SU-DHL-6 (cell line): ENCODE measurements at regions not wholly inside any gene's neighbourhood (a gene's known extent, or its start where the extent isn't known, plus 50 kb on each side); places are given as distances from the start of the nearest gene placed in this dataset.
"Not testable (repeated sequence)": the region's sequence is repeated elsewhere in the genome, so short reads cannot be mapped to it uniquely, and the experiment has no call there.

Experiments used
- H2AFZ ChIP-seq: fragments of 200-600 bp; sonication (generic); 2 replicates; pipeline ENCODE4 v1.6.1; 2014; ENCODE audit warnings: low read depth, mild to moderate bottlenecking, moderate library complexity, mixed read lengths, antibody characterized with exemption, low read length; ENCODE audit not compliant: severe bottlenecking
- H3F3A ChIP-seq: fragments of 200-600 bp; shearing (Covaris generic); 2 replicates; pipeline ENCODE4 v1.6.0; 2016; ENCODE audit warnings: antibody characterized with exemption, mild to moderate bottlenecking; ENCODE audit not compliant: insufficient read depth
- H3K27ac ChIP-seq: fragments of 200-600 bp; sonication (generic); 2 replicates; pipeline ENCODE4 v1.5.1; 2016; ENCODE audit warnings: low read depth, mild to moderate bottlenecking, low read length, moderate library complexity, mixed read lengths
- H3K27me3 ChIP-seq: fragments of 200-600 bp; sonication (generic), shearing (Covaris generic); 2 replicates; pipeline ENCODE4 v1.6.0; 2014; ENCODE audit warnings: mild to moderate bottlenecking, low read length
- H3K36me3 ChIP-seq: fragments of 200-600 bp; sonication (generic); 2 replicates; pipeline ENCODE4 v1.6.1; 2014; ENCODE audit warnings: mild to moderate bottlenecking, low read length, mixed read lengths
- H3K4me2 ChIP-seq: fragments of 300-600, 200-600 bp; shearing (Covaris generic), sonication (generic); 2 replicates; pipeline ENCODE4 v1.6.0; 2014; ENCODE audit warnings: low read length, low read depth, mild to moderate bottlenecking; ENCODE audit not compliant: poor library complexity, severe bottlenecking
- H3K4me3 ChIP-seq: fragments of 200-600 bp; sonication (generic); 2 replicates; pipeline ENCODE4 v1.5.1; 2014; ENCODE audit warnings: antibody characterized with exemption, low read length, mild to moderate bottlenecking, mixed read lengths; ENCODE audit not compliant: insufficient read depth, poor library complexity, severe bottlenecking
- H3K79me2 ChIP-seq: fragments of 200-600 bp; sonication (generic); 2 replicates; pipeline ENCODE4 v1.6.1; 2014; ENCODE audit warnings: mild to moderate bottlenecking, low read length, moderate library complexity; ENCODE audit not compliant: insufficient read depth
- H3K9ac ChIP-seq: fragments of 200-600 bp; sonication (generic); 2 replicates; pipeline ENCODE4 v1.7.0; 2014; ENCODE audit warnings: mild to moderate bottlenecking, low read length
- H3K9me2 ChIP-seq: fragments of 200-600 bp; sonication (generic); replicated peaks from 2 replicates; pipeline ENCODE4 v1.6.1; 2014; ENCODE audit warnings: low read length; ENCODE audit not compliant: insufficient read depth
- H3K9me3 ChIP-seq: fragments of 200-600 bp; sonication (generic); 2 replicates; pipeline ENCODE4 v1.6.1; 2014; ENCODE audit warnings: low read length, mixed read lengths; ENCODE audit not compliant: insufficient read depth
- H4K20me1 ChIP-seq: fragments of 200-600 bp; sonication (generic); 2 replicates; pipeline ENCODE4 v1.6.1; 2014; ENCODE audit warnings: low read depth, mild to moderate bottlenecking, antibody characterized with exemption, low read length, moderate library complexity, mixed read lengths
- CTCF ChIP-seq: fragments of 200-600 bp; sonication (generic); IDR thresholded peaks from one replicate; pipeline ENCODE4 v1.5.1; 2017; ENCODE audit warnings: antibody characterized with exemption, mild to moderate bottlenecking, low read length, moderate library complexity; ENCODE audit not compliant: insufficient read depth, poor library complexity, severe bottlenecking
- EZH2phosphoT487 ChIP-seq: fragments of 200-600 bp; sonication (generic), shearing (Covaris generic); conservative IDR thresholded peaks from 2 replicates; pipeline ENCODE4 v1.6.1; 2018; ENCODE audit warnings: mild to moderate bottlenecking, antibody characterized with exemption, low read length, moderate library complexity, mixed read lengths

GRCh38 chr18:25534401-25534800 is 182.4 kb upstream of the ZNF521 start:
- Histone ChIP-seq H3K4me3 (no peak overlapping the region), H3K79me2 (no peaks in the 10 kb centered on the region), H2AFZ (no peak overlapping the region), H3K4me2 (no peak overlapping the region), H3K27ac (no peak overlapping the region), H3K9me2 (no peaks in the 10 kb centered on the region), H3K9ac (no peak overlapping the region), H3K9me3 (no peaks in the 10 kb centered on the region), H3K36me3 (no peaks in the 10 kb centered on the region), H4K20me1 (no peaks in the 10 kb centered on the region), H3K27me3 (no peaks in the 10 kb centered on the region), H3F3A (no peaks in the 10 kb centered on the region)
- TF ChIP-seq EZH2phosphoT487 (no peak), CTCF (no peak)

- TF ChIP-seq EZH2phosphoT487 = no peak
- Histone ChIP-seq H3K4me3 (no peak overlapping the region), H3K9me3 (no peaks in the 10 kb centered on the region), H3K36me3 (no peaks in the 10 kb centered on the region; the same call in 1 of the 2 replicates), H3K27ac (no peak overlapping the region; the same call in 1 of the 2 replicates), H4K20me1 (no peaks in the 10 kb centered on the region), H3K79me2 (no peaks in the 10 kb centered on the region), H3K4me2 (no peak overlapping the region), H3K9me2 (no peaks in the 10 kb centered on the region), H2AFZ (no peak overlapping the region), H3K27me3 (no peaks in the 10 kb centered on the region), H3K9ac (no peak overlapping the region), H3F3A (no peaks in the 10 kb centered on the region)
Observed at GRCh38 chr18:25533218-25533617, 181.3 kb upstream of the ZNF521 start.

- Histone ChIP-seq H3K27ac (no peak overlapping the region), H3K9ac (no peak overlapping the region), H3K79me2 (no peaks in the 10 kb centered on the region), H3K9me2 (no peaks in the 10 kb centered on the region), H3F3A (no peaks in the 10 kb centered on the region), H3K4me3 (no peak overlapping the region), H3K27me3 (no peaks in the 10 kb centered on the region), H4K20me1 (no peaks in the 10 kb centered on the region), H3K9me3 (no peaks in the 10 kb centered on the region), H2AFZ (no peak overlapping the region), H3K4me2 (no peak overlapping the region), H3K36me3 (no peaks in the 10 kb centered on the region; the same call in 1 of the 2 replicates)
- TF ChIP-seq EZH2phosphoT487 (no peak), CTCF (no peak)
Observed at GRCh38 chr18:25531207-25531606, 179.2 kb upstream of the ZNF521 start.

GRCh38 chr18:25525789-25526188 is 173.8 kb upstream of the ZNF521 start:
- not testable (repeated sequence) for H3F3A ChIP-seq, H3K4me2 ChIP-seq, H3K9me2 ChIP-seq, H3K9me3 ChIP-seq, H3K9ac ChIP-seq, H3K27me3 ChIP-seq, H4K20me1 ChIP-seq, H3K79me2 ChIP-seq, H3K27ac ChIP-seq, H2AFZ ChIP-seq, H3K4me3 ChIP-seq, H3K36me3 ChIP-seq
